Upper lobe of right lung (tissue), 1 donor: ENCODE measurements at regions not wholly inside any gene's neighbourhood (a gene's known extent, or its start where the extent isn't known, plus 50 kb on each side); places are given as distances from the start of the nearest gene placed in this dataset.

Source experiments
- ATAC-seq: fragments of 200-7000 bp; cut with Tn5 transposase; one replicate; pipeline ENCODE4 v1.9.1; 2020; ENCODE audit warnings: mild to moderate bottlenecking, moderate library complexity
- DNase-seq: peaks from one replicate; pipeline ENCODE4 v3.0.0-alpha.2; 2020
- H3K27ac ChIP-seq: fragments of 200-600 bp; one replicate; pipeline ENCODE4 v1.8.0; 2022
- H3K27me3 ChIP-seq: fragments of 200-600 bp; one replicate; pipeline ENCODE4 v1.8.0; 2022; ENCODE audit warnings: mild to moderate bottlenecking
- H3K36me3 ChIP-seq: fragments of 200-600 bp; one replicate; pipeline ENCODE4 v1.8.0; 2022
- H3K4me1 ChIP-seq: fragments of 200-600 bp; one replicate; pipeline ENCODE4 v1.8.0; 2022
- H3K4me3 ChIP-seq: fragments of 200-600 bp; one replicate; pipeline ENCODE4 v1.8.0; 2022; ENCODE audit warnings: mild to moderate bottlenecking
- H3K9me3 ChIP-seq: fragments of 200-600 bp; one replicate; pipeline ENCODE4 v1.8.0; 2022
- intact Hi-C: fragments of 100-400 bp; cut with DNase I; formaldehyde crosslinking; loops from one replicate; pipeline ENCODE4 v1.11.0; 2022
- TF ChIP-seq, protein P1 (sequence below): fragments of 200-600 bp; IDR thresholded peaks from one replicate; pipeline ENCODE4 v1.8.0; 2022; ENCODE audit warnings: antibody characterized with exemption
- donor health status: DM: no; HTN: yes; CAD: no; lungs with severe emphysema.

DNA sequence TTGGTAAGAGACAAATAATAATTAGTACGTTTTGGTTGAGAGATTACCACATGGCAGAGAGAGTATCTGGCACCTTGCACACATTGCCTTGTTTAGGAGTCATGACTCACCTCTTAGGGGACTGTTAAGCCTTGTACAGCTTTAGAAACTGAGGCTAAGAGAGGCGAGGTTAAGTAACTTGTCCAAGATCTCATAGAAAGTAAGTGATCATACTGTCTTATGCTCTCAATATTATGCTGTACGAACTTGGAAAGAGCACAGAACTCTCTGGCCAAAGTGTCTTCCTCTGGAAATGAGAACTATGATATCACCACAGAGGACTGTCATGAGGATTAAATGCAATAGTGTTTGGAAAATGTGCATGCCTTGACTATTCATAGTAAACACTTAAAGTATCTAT lies 249.0 kb downstream of the UTRN start:
- intact Hi-C loops = no loop called here
- ATAC-seq = no peak
- Histone ChIP-seq H3K36me3 (peaks cover 70% of the 10 kb centered on the region), H3K27me3 (no peaks in the 10 kb centered on the region), H3K4me3 (no peak overlapping the region), H3K27ac (no peak overlapping the region), H3K9me3 (no peaks in the 10 kb centered on the region), H3K4me1 (no peaks in the 10 kb centered on the region)
- DNase-seq = no peak
- TF ChIP-seq, protein P1, sequence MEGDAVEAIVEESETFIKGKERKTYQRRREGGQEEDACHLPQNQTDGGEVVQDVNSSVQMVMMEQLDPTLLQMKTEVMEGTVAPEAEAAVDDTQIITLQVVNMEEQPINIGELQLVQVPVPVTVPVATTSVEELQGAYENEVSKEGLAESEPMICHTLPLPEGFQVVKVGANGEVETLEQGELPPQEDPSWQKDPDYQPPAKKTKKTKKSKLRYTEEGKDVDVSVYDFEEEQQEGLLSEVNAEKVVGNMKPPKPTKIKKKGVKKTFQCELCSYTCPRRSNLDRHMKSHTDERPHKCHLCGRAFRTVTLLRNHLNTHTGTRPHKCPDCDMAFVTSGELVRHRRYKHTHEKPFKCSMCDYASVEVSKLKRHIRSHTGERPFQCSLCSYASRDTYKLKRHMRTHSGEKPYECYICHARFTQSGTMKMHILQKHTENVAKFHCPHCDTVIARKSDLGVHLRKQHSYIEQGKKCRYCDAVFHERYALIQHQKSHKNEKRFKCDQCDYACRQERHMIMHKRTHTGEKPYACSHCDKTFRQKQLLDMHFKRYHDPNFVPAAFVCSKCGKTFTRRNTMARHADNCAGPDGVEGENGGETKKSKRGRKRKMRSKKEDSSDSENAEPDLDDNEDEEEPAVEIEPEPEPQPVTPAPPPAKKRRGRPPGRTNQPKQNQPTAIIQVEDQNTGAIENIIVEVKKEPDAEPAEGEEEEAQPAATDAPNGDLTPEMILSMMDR = no peak

GRCh38 chr6:144535630-144536029 lies 250.5 kb downstream of the UTRN start:
- intact Hi-C loops = no loop called here
- Histone ChIP-seq H3K9me3 (no peaks in the 10 kb centered on the region), H3K27ac (no peak overlapping the region), H3K4me3 (no peak overlapping the region), H3K36me3 (peaks cover 70% of the 10 kb centered on the region), H3K4me1 (no peaks in the 10 kb centered on the region), H3K27me3 (no peaks in the 10 kb centered on the region)
- no peak for DNase-seq
- TF ChIP-seq, protein P1 = no peak
- ATAC-seq = no peak

GRCh38 chr6:144536079-144536478 lies 250.9 kb downstream of the UTRN start:
- Histone ChIP-seq H3K27me3 (no peaks in the 10 kb centered on the region), H3K4me1 (no peaks in the 10 kb centered on the region), H3K27ac (no peak overlapping the region), H3K36me3 (peaks cover 70% of the 10 kb centered on the region), H3K4me3 (no peak overlapping the region), H3K9me3 (no peaks in the 10 kb centered on the region)
- TF ChIP-seq, protein P1 = no peak
- DNase-seq (no peak), ATAC-seq (no peak)
- intact Hi-C loops = no loop called here

DNA sequence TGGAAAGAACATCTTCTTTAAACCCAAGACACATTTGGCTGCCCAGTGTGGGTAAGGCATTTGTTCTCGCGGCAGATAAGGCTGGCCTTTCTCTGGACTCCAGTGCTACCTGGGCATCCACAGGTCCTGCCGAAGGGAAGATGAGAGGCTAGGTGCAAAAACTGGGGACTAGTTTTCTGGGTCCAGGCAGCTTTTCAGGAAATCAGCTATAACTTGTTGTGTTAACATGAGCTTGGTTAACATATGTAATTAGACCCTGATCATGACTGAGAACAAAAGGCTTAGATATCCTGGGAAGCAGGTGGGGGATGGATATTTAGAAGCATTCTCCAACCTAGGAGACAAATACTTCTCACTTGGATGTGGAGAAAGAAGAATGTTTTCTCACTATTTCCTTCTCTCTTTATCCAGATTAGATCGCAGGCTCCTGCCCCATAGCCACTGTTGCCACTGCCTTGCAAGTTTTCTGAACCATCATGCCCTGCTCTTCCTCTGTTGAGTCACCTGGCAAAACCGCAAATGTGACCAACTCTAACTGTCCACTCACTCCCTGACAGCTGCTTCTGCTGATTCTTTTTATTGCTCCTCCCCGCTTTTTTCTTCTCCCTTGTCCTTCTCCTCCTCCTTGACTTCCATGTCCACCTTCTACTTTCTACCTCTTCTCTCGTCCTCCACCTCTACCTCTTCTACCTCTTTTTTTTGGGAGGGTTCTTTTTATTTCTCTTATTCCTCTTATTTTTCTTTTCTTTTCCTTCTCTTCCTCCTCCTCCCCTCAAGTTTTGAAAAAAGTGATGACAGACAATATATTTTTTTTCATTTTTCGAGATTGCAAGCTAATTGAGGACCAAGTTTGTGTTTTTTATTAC lies 258.1 kb downstream of the UTRN start:
- no peaks in the 10 kb centered on the region for H3K27me3 ChIP-seq
- H3K36me3 ChIP-seq = peaks cover 100% of the 10 kb centered on the region

DNA sequence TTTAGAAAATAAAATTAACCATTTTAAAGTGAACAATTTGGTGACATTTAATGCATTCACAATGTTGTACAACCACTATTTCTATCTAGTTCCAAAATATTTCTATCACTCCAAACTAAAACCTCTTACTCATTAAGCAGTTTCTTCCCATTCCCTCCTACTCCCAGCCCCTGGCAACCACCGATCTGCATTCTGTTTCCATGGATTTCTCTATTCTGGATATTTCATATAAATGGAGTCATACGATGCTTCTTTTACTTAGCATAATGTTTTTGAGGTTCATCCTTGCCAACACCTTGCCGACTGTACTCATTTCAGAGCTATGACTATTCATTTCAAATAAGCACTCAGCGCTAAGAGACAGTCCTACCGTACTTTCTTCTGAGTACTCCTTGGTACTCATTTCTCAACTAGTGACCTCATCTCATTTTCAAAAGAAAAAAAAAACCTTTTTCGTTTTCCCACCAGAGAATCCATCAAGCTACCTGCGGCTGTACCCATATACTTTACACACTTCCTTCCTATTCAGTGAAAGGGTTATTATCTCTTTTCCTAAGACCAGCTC lies 259.2 kb downstream of the UTRN start:
- no peak overlapping the region for H3K4me3 ChIP-seq
- no peaks in the 10 kb centered on the region for H3K4me1 ChIP-seq
- ATAC-seq (no peak), DNase-seq (no peak)
- no peaks in the 10 kb centered on the region for H3K9me3 ChIP-seq
- intact Hi-C loops = no loop called here
- peaks cover 100% of the 10 kb centered on the region for H3K36me3 ChIP-seq
- TF ChIP-seq, protein P1 = no peak
- H3K27ac ChIP-seq = no peak overlapping the region
- no peaks in the 10 kb centered on the region for H3K27me3 ChIP-seq

More for the DNA sequence above, 258.1 kb downstream of the UTRN start:
- Histone ChIP-seq H3K9me3 (no peaks in the 10 kb centered on the region), H3K4me3 (no peak overlapping the region), H3K27ac (no peak overlapping the region), H3K4me1 (no peaks in the 10 kb centered on the region)
- ATAC-seq = peak; percentile 46
- intact Hi-C loops = no loop called here
- TF ChIP-seq, protein P1 = no peak
- no peak for DNase-seq
